ENCODE measurements at regions not wholly inside any gene's neighbourhood (a gene's known extent, or its start where the extent isn't known, plus 50 kb on each side); places are given as distances from the start of the nearest gene placed in this dataset.

DNA sequence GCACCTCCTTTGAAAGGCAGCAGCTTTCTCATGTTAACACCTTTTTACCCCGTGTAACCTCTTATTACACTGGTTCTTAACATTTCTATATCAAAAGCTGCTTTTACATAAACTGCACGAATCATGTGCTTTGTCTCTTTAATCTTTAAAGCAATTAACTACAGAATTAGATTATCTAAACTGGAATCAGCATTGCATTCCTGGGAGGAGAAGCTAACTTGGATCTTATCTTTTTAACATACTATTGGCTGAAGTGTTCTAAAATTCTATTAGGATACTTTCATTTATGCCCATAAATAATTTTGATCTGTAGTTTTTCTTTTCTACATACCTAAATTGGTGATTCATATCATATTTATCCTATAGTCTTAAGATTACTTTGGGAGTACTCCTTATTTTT is 428.4 kb upstream of the IGFBP3 start:
- Histone ChIP-seq H3K36me3 (replicated peaks in 1 of 2) (no peaks in the 10 kb centered on the region), H3K4me3 (no peak overlapping the region), H3K9me3 (replicated peaks in 1 of 3) (no peaks in the 10 kb centered on the region), H3K27ac (no peak overlapping the region), H3K27me3 (no peaks in the 10 kb centered on the region), H3K4me1 (replicated peaks in 1 of 2) (no peaks in the 10 kb centered on the region)
- no peak for DNase-seq
- intact Hi-C loops (cut with DNase I): no loop called here
- 43 to 63% (median 51%) methylated on average over 2 of the region's 2 CpGs for WGBS, 4 donors
- TF ChIP-seq CTCF (IDR thresholded peaks at IDR 0.05): no peak
- TF ChIP-seq POLR2A (IDR thresholded peaks at IDR 0.05): no peak

GRCh38 chr7:46344533-46344932 is 423.5 kb upstream of the IGFBP3 start:
- intact Hi-C loops (cut with DNase I): no loop called here
- no peaks in the 10 kb centered on the region for H3K9me3 ChIP-seq (replicated peaks in 1 of 3)
- 66 to 90% (median 79%) methylated on average over 4 of the region's 4 CpGs for WGBS, 4 donors
- H3K4me1 ChIP-seq (replicated peaks in 1 of 2): no peaks in the 10 kb centered on the region
- TF ChIP-seq POLR2A (IDR thresholded peaks at IDR 0.05): no peak
- no peak for TF ChIP-seq CTCF (IDR thresholded peaks at IDR 0.05)
- no peaks in the 10 kb centered on the region for H3K36me3 ChIP-seq (replicated peaks in 1 of 2)
- H3K4me3 ChIP-seq: no peak overlapping the region
- DNase-seq: no peak
- H3K27me3 ChIP-seq: no peaks in the 10 kb centered on the region
- no peak overlapping the region for H3K27ac ChIP-seq

GRCh38 chr7:46343802-46344201 is 422.7 kb upstream of the IGFBP3 start:
- no peak overlapping the region for H3K4me3 ChIP-seq
- intact Hi-C loops (cut with DNase I): no loop called here
- no peak overlapping the region for H3K27ac ChIP-seq
- 54 to 86% (median 61%) methylated on average over 1 of the region's 1 CpG for WGBS, 4 donors
- no peaks in the 10 kb centered on the region for H3K36me3 ChIP-seq (replicated peaks in 1 of 2)
- TF ChIP-seq CTCF (IDR thresholded peaks at IDR 0.05) (no peak), POLR2A (IDR thresholded peaks at IDR 0.05) (no peak)
- no peaks in the 10 kb centered on the region for H3K9me3 ChIP-seq (replicated peaks in 1 of 3)
- no peaks in the 10 kb centered on the region for H3K4me1 ChIP-seq (replicated peaks in 1 of 2)
- no peak for DNase-seq
- no peaks in the 10 kb centered on the region for H3K27me3 ChIP-seq

GRCh38 chr7:46322937-46323336 is 401.9 kb upstream of the IGFBP3 start:
- TF ChIP-seq POLR2A (IDR thresholded peaks at IDR 0.05) (no peak), CTCF (IDR thresholded peaks at IDR 0.05) (no peak)
- Histone ChIP-seq H3K27me3 (no peaks in the 10 kb centered on the region), H3K36me3 (replicated peaks in 1 of 2) (no peaks in the 10 kb centered on the region), H3K27ac (no peak overlapping the region), H3K4me1 (replicated peaks in 1 of 2) (no peaks in the 10 kb centered on the region), H3K4me3 (no peak overlapping the region), H3K9me3 (replicated peaks in 1 of 3) (no peaks in the 10 kb centered on the region)
- WGBS, 4 donors: 80 to 91% (median 83%) methylated on average over 4 of the region's 4 CpGs
- no peak for DNase-seq
- intact Hi-C loops (cut with DNase I): no loop called here

Measured in adrenal gland (tissue), 9 donors.